HG02884 (cell line): ENCODE measurements at regions not wholly inside any gene's neighbourhood (a gene's known extent, or its start where the extent isn't known, plus 50 kb on each side); places are given as distances from the start of the nearest gene placed in this dataset.
A peak's percentile ranks its signal among the peaks of the same experiment; 100 is the strongest.

Source experiments
- ATAC-seq: cut with Tn5 transposase; IDR thresholded peaks from one replicate; pipeline ENCODE4 v1.9.1; 2021; ENCODE audit warnings: mild to moderate bottlenecking, moderate library complexity; ENCODE audit not compliant: unreplicated experiment

- no peak for ATAC-seq
Observed at GRCh38 chr4:111635646-111636045, 509.6 kb upstream of the FAM241A start.

GRCh38 chr4:111636961-111637585, 508.2 kb upstream of the FAM241A start:
- no peak for ATAC-seq

- ATAC-seq: no peak
Observed at GRCh38 chr4:111639120-111639690, 506.0 kb upstream of the FAM241A start.

- no peak for ATAC-seq
Observed at GRCh38 chr4:111639876-111640275, 505.4 kb upstream of the FAM241A start.

- ATAC-seq: peak; percentile 99
Observed at GRCh38 chr4:111641813-111642579, 503.3 kb upstream of the FAM241A start.

GRCh38 chr4:111648056-111648455, 497.2 kb upstream of the FAM241A start:
- ATAC-seq: no peak

- ATAC-seq: no peak
Observed at GRCh38 chr4:111649308-111649707, 495.9 kb upstream of the FAM241A start.

GRCh38 chr4:111650146-111650545, 495.1 kb upstream of the FAM241A start:
- ATAC-seq: no peak

GRCh38 chr4:111650674-111651086, 494.6 kb upstream of the FAM241A start:
- ATAC-seq: no peak

- no peak for ATAC-seq
Observed at GRCh38 chr4:111652236-111652635, 493.0 kb upstream of the FAM241A start.

- ATAC-seq: no peak
Observed at GRCh38 chr4:111652986-111653385, 492.3 kb upstream of the FAM241A start.

GRCh38 chr4:111662496-111662895, 482.8 kb upstream of the FAM241A start:
- no peak for ATAC-seq

GRCh38 chr4:111664308-111664945, 480.8 kb upstream of the FAM241A start:
- ATAC-seq: no peak

- no peak for ATAC-seq
Observed at GRCh38 chr4:111666826-111667360, 478.4 kb upstream of the FAM241A start.

GRCh38 chr4:111671756-111672155, 473.5 kb upstream of the FAM241A start:
- ATAC-seq: no peak

- no peak for ATAC-seq
Observed at GRCh38 chr4:111675746-111676145, 469.5 kb upstream of the FAM241A start.

- ATAC-seq: no peak
Observed at GRCh38 chr4:111676533-111676932, 468.7 kb upstream of the FAM241A start.

- no peak for ATAC-seq
Observed at GRCh38 chr4:111678479-111678878, 466.8 kb upstream of the FAM241A start.

GRCh38 chr4:111678908-111679307, 466.3 kb upstream of the FAM241A start:
- ATAC-seq: no peak

GRCh38 chr4:111681270-111681669, 464.0 kb upstream of the FAM241A start:
- ATAC-seq: no peak

GRCh38 chr4:111681751-111682150, 463.5 kb upstream of the FAM241A start:
- no peak for ATAC-seq
